Upper lobe of left lung (tissue), 6 donors: ENCODE measurements at regions not wholly inside any gene's neighbourhood (a gene's known extent, or its start where the extent isn't known, plus 50 kb on each side); places are given as distances from the start of the nearest gene placed in this dataset.
A peak's percentile ranks its signal among the peaks of the same experiment; 100 is the strongest.
"Not testable (repeated sequence)": the region's sequence is repeated elsewhere in the genome, so short reads cannot be mapped to it uniquely, and the experiment has no call there.

Experiments used
- ATAC-seq, 2 donors: fragments of 200-7000 bp; cut with Tn5 transposase; one replicate each; pipeline ENCODE4 v1.9.1; 2022; ENCODE audit warnings: mild to moderate bottlenecking in 2 of 2, moderate library complexity in 2 of 2; ENCODE audit not compliant: low FRiP score in 2 of 2
- DNase-seq, 2 donors: peaks; one replicate each; pipeline ENCODE4 v3.0.0-alpha.2; 2019 to 2020
- H3K27ac ChIP-seq, 4 donors: fragments of 200-600 bp; sonication (generic); one replicate each; pipeline ENCODE4 v1.5.1; 2016 to 2019
- H3K27me3 ChIP-seq, 4 donors: fragments of 200-600 bp; sonication (generic); one replicate each; pipeline ENCODE4 v1.5.1; 2017 to 2019
- H3K36me3 ChIP-seq, 4 donors: fragments of 200-600 bp; sonication (generic); one replicate each; pipeline ENCODE4 v1.5.1; 2016 to 2019
- H3K4me1 ChIP-seq, 4 donors: fragments of 200-600 bp; sonication (generic); one replicate each; pipeline ENCODE4 v1.5.1; 2018 to 2019
- H3K4me3 ChIP-seq, 4 donors: fragments of 200-600 bp; sonication (generic); one replicate each; pipeline ENCODE4 v1.5.1; 2017 to 2019; ENCODE audit warnings: mild to moderate bottlenecking in 2 of 4, moderate library complexity in 1 of 4
- H3K9me3 ChIP-seq, 4 donors: fragments of 200-600 bp; sonication (generic); one replicate each; pipeline ENCODE4 v1.5.1; 2018 to 2019
- CTCF ChIP-seq, 6 experiments: fragments of 450-650 bp in 4 of 6; fragments of 200-600 bp in 2 of 6; sonication (generic) in 2 of 6; IDR thresholded peaks; one replicate each; pipeline ENCODE4 v1.5.1; 2016 to 2019; ENCODE audit warnings: antibody characterized with exemption in 6 of 6
- EP300 ChIP-seq, 4 donors: sonication (generic); formaldehyde crosslinking; IDR thresholded peaks; one replicate each; pipeline ENCODE4 v1.5.1; 2017; ENCODE audit warnings: antibody characterized with exemption in 4 of 4, control low read depth in 2 of 4
- POLR2A ChIP-seq, 4 donors: fragments of 450-650 bp; IDR thresholded peaks; one replicate each; pipeline ENCODE4 v1.5.1; 2016 to 2017; ENCODE audit warnings: antibody characterized with exemption in 4 of 4, mild to moderate bottlenecking in 2 of 4
- POLR2AphosphoS5 ChIP-seq, 2 donors: sonication (generic); formaldehyde crosslinking; IDR thresholded peaks; one replicate each; pipeline ENCODE4 v1.5.1; 2017; ENCODE audit warnings: antibody characterized with exemption in 2 of 2
- WGBS, 2 donors: methylation state at CpG; one replicate each; pipeline ENCODE4 v1.1.5; 2017 to 2018; 5-methylcytosine and 5-hydroxymethylcytosine counted together
- donor health status: DM: no; HTN: no; CAD: no; lungs with moderate emphysema.
- donor health status: DM: no; HTN: yes; CAD: no; lungs with severe emphysema.

- DNase-seq (no peak), ATAC-seq (no peak)
- TF ChIP-seq POLR2A (IDR thresholded peaks at IDR 0.05) = no peak
- no peak for TF ChIP-seq POLR2AphosphoS5 (IDR thresholded peaks at IDR 0.05)
- no peak for TF ChIP-seq CTCF (IDR thresholded peaks at IDR 0.05)
- TF ChIP-seq EP300 (IDR thresholded peaks at IDR 0.05) = no peak
- WGBS, 2 donors = 91 to 94% methylated on average over 3 of the region's 3 CpGs
- Histone ChIP-seq H3K36me3 (no peaks in the 10 kb centered on the region), H3K27me3 (no peaks in the 10 kb centered on the region), H3K9me3 (no peaks in the 10 kb centered on the region), H3K27ac (no peak overlapping the region), H3K4me1 (no peaks in the 10 kb centered on the region), H3K4me3 (no peak overlapping the region)
Observed at GRCh38 chr3:178117641-178118040, 418.6 kb upstream of the KCNMB2 start.

GRCh38 chr3:178119608-178120295 lies 416.5 kb upstream of the KCNMB2 start:
- not testable (repeated sequence) for H3K4me1 ChIP-seq, DNase-seq, H3K9me3 ChIP-seq, H3K27me3 ChIP-seq, H3K4me3 ChIP-seq, H3K36me3 ChIP-seq
- 87 to 89% methylated on average over 6 of the region's 6 CpGs for WGBS, 2 donors
- ATAC-seq = peak in 1 of 2 donors; percentile 78
- peak overlapping the region in 1 of 4 donors; percentile 31 for H3K27ac ChIP-seq

GRCh38 chr3:178120367-178120766 lies 415.9 kb upstream of the KCNMB2 start:
- peak overlapping the region in 1 of 4 donors; percentile 31 for H3K27ac ChIP-seq
- WGBS, 2 donors = 87 to 90% methylated on average over 2 of the region's 2 CpGs

GRCh38 chr3:178126686-178127085 lies 409.6 kb upstream of the KCNMB2 start:
- H3K27me3 ChIP-seq = no peaks in the 10 kb centered on the region
- no peaks in the 10 kb centered on the region for H3K36me3 ChIP-seq
- no peaks in the 10 kb centered on the region for H3K9me3 ChIP-seq
- DNase-seq (no peak), ATAC-seq (no peak)
- TF ChIP-seq EP300 (IDR thresholded peaks at IDR 0.05) = no peak
- TF ChIP-seq POLR2A (IDR thresholded peaks at IDR 0.05) = no peak
- no peak for TF ChIP-seq POLR2AphosphoS5 (IDR thresholded peaks at IDR 0.05)
- H3K4me3 ChIP-seq = no peak overlapping the region
- H3K27ac ChIP-seq = no peak overlapping the region
- no peaks in the 10 kb centered on the region for H3K4me1 ChIP-seq
- 76 to 79% methylated on average over 1 of the region's 1 CpG for WGBS, 2 donors

More at GRCh38 chr3:178120367-178120766, 415.9 kb upstream of the KCNMB2 start:
- no peaks in the 10 kb centered on the region for H3K27me3 ChIP-seq
- H3K4me3 ChIP-seq = no peak overlapping the region
- ATAC-seq = no peak
- H3K9me3 ChIP-seq = no peaks in the 10 kb centered on the region
- H3K4me1 ChIP-seq = no peaks in the 10 kb centered on the region
- H3K36me3 ChIP-seq = no peaks in the 10 kb centered on the region
- TF ChIP-seq POLR2A (IDR thresholded peaks at IDR 0.05) (no peak), POLR2AphosphoS5 (IDR thresholded peaks at IDR 0.05) (no peak), CTCF (IDR thresholded peaks at IDR 0.05) (no peak), EP300 (IDR thresholded peaks at IDR 0.05) (no peak)
- DNase-seq = no peak

GRCh38 chr3:178127221-178127620 lies 409.0 kb upstream of the KCNMB2 start:
- no peak for DNase-seq
- Histone ChIP-seq H3K36me3 (no peaks in the 10 kb centered on the region), H3K4me3 (no peak overlapping the region), H3K4me1 (no peaks in the 10 kb centered on the region), H3K27me3 (no peaks in the 10 kb centered on the region), H3K27ac (no peak overlapping the region), H3K9me3 (no peaks in the 10 kb centered on the region)
- WGBS, 2 donors = 94 to 98% methylated on average over 11 of the region's 11 CpGs
- TF ChIP-seq CTCF (IDR thresholded peaks at IDR 0.05) (no peak), EP300 (IDR thresholded peaks at IDR 0.05) (no peak), POLR2A (IDR thresholded peaks at IDR 0.05) (no peak), POLR2AphosphoS5 (IDR thresholded peaks at IDR 0.05) (no peak)
- no peak for ATAC-seq

- H3K27ac ChIP-seq = no peak overlapping the region
- H3K36me3 ChIP-seq = no peaks in the 10 kb centered on the region
- TF ChIP-seq POLR2A (IDR thresholded peaks at IDR 0.05) = no peak
- TF ChIP-seq POLR2AphosphoS5 (IDR thresholded peaks at IDR 0.05) = no peak
- no peak for TF ChIP-seq CTCF (IDR thresholded peaks at IDR 0.05)
- TF ChIP-seq EP300 (IDR thresholded peaks at IDR 0.05) = no peak
- ATAC-seq (no peak), DNase-seq (no peak)
- H3K9me3 ChIP-seq = no peaks in the 10 kb centered on the region
- H3K4me1 ChIP-seq = no peaks in the 10 kb centered on the region
- H3K4me3 ChIP-seq = no peak overlapping the region
- 95 to 96% methylated on average over 1 of the region's 1 CpG for WGBS, 2 donors
- no peaks in the 10 kb centered on the region for H3K27me3 ChIP-seq
Observed at GRCh38 chr3:178129109-178129508, 407.1 kb upstream of the KCNMB2 start.
